GM19438 (cell line): ENCODE measurements at regions not wholly inside any gene's neighbourhood (a gene's known extent, or its start where the extent isn't known, plus 50 kb on each side); places are given as distances from the start of the nearest gene placed in this dataset.
"Not testable (repeated sequence)": the region's sequence is repeated elsewhere in the genome, so short reads cannot be mapped to it uniquely, and the experiment has no call there.

Source experiments
- ATAC-seq: cut with Tn5 transposase; IDR thresholded peaks from one replicate; pipeline ENCODE4 v1.9.1; 2021; ENCODE audit warnings: low read depth; ENCODE audit not compliant: unreplicated experiment

DNA sequence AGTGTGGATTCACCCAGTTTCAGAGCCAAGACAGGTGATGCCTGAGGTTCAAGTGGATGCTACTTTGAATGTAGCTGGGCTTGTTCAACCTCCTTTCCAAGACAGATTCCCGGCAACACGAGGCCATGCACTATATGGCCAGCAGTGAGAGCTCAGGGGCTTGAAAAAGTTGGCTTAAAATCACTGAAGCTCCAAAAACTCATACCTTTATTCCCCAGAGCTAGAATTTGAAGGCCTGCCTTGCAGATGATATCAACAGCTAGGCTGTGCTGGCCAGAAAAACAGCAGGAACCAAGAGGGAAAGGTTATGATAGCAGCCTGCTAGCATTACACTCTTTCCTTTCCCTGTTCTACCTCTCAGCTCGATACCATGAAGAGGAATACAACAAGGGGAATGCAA is 120.2 kb upstream of the DAB2 start:
- ATAC-seq, result no peak

DNA sequence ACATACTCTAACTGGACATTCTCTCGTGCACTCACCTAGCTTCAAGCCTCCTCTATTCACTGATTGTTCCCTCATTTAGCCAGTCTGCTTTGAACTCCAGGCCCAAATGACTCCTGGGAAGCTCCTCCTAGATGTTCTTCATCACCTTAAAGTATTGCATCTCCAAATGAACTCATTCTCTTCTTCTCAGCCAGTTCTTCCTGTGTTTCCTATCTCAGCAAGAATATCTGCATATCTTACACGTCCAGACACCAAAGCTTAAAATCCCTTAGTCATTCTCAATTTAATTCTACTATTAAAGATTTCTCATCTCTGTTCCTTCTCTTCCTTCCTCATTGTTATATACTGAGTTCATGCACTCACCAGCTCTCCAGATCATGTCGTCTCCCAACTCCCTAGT is 118.6 kb upstream of the DAB2 start:
- ATAC-seq, result no peak

DNA sequence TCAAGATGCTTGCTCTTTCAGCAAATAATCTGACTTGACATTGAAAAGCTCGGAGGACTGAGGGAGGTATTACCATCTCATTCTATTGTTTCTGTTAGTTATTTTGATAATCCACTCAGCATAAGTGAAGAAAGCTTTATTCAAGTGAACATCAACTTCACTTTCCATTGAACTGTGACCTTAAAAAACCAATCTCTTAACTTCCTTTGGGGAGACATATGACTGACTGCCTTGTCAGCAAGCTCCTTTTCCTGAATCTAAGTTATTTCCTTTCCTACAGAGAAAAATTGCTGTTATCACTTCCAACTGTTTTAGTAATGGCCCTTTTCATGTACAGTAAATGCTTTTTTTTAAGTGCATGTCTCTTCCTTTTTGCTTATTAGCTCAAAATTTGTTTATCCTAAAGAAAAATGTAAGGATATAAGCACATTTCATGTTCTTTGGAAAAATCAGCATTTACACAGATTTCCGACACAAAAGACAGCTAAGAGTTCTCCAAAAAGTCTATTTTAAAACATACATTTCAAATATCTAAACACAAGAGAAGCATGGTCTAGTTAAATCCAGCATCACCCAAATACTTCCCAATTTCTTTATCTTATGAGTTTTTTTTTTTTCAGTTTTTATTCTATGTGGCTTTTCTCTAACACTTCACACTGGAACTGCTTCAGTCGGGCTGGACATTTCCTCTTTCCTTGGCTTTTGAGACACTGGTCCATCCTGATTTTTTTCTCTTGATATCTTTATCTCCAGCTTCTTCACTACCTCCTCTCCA is 117.9 kb upstream of the DAB2 start:
- ATAC-seq, result no peak

DNA sequence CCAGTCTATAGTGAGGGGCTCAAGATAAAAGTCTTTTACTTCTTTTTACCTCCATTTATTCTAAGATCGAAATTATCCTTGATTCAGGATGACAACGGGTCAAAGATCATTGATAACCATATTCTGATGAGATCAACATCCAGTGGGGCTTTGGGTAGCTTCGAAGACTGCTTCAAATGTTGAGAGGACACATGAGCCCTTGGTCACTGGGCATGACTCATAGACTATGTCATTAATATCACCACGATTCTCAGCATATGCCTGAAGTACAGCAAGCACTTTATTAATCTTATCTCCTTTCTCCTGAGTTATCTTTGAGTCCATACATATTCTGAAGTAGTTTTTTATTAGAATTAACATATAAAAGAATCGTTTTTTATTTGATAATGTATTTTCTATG is 117.1 kb upstream of the DAB2 start:
- ATAC-seq, result no peak

DNA sequence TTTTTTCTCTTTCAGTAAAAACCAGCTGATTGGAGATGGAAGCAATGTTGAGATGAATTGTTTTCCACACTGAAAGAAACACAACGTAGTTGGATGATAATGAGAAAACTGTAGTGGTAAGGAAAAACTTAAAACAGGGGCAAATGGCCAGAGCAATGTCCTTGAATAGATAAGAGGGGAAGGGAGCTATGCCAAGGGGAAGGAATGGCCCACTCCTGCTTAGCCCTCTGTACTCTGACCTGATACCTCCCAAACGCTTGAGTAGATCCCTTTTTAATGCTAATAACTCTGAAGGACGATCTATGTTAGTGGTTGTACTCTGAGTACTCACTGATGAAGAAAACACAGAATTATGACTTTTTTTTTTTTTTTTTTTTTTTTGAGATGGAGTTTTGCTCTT is 114.7 kb upstream of the DAB2 start:
- no peak for ATAC-seq

DNA sequence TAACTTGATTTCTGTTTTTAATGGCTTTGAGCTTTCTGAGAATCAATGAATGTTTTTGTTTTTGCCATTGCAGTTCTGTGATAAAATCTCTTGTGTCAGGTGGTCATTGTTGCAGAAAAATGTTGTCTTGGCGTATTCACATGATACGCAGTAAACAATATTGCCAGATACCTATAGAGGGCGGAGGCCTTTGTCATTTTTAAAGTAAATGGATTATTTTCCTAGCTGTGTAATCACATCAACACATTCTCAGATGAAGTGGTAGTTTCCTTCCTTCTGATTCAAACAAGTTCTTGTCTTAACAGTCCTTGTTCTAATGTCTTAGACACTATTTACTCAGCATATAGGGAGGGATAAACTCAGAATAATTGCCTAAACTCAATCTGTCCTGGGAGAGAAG is 109.9 kb upstream of the DAB2 start:
- ATAC-seq, result no peak

DNA sequence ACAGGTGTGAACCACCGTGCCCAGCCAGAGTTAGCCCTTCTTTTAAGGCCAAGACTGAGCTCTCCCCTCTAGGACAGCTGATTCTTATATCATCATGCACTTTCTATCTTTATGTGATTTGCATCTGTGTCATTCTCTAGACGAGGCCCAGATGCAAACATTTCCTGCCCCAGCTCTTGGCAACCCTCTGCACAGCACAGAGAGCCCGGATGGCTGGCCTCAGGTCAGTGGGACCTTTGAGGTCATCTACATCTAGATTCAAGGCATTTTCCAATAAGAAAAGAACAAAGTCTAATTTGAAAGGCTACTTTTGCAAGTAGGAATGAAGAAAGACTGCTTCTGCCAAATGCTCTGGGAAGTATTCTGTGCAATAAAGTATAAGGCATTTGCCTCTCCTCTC is 109.0 kb upstream of the DAB2 start:
- ATAC-seq, result no peak

DNA sequence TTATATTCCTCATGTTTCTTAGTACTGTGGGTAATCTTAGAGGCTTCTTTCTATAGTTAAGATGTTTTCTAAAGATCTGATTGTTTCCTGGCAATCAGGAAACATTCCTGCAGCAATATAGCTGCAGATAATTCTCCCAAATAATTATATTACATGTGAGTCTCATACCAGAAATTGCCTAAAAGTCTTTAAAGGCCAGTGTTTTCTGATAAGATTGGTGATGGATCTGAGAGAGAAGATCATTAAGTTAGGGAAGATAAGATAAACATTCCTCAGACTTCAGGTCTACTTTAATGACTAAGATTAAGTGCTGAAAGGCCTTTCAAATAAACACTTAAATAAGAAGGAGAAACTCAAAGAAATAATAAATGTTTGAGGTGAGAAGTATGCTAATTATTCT is 107.7 kb upstream of the DAB2 start:
- ATAC-seq, result no peak

DNA sequence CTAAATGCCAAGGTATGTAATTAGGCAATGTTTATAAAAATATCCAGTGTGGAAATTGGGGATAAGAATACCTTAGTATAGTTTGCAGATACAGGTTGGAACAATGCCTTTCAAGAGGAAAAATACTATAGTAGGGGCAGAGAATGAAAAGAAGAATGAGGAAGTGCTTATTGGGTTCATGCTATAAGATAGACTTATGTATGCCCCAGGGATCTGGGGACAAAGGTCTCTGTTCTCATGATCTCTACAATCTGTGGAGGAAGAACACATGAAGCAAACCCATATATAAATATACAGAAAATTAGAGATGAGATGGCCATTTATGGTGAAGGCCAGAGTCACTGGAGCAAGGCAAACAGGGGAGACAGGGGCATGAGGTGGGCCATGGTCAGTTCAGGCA is 106.5 kb upstream of the DAB2 start:
- ATAC-seq, result no peak

DNA sequence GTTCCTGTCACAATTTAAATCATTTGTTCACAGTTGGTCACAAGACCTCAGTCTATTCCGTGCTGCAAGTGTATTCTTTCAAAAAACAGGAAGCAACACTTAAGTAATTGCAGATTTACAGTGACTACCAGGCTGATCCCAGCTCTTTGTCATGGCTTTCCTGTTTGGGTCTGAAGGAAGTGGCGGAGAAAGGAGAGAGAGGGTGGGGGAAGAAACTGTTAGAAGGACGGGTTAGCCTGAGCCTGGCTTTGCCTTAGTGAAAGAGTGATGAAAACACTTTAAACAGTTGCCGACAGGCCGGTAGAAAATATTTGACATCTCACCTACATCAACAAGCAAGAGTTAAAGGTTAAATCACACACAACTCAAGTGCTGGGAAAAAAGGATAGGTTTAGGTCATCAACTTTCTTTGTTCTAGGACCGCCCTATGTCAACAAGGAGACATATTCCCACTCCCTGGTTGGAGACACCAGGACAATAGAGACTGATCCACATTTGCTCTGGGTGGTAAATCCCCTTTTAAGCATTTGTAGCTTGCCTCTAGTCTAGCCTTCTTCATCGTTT is 102.2 kb upstream of the DAB2 start:
- ATAC-seq, result no peak

DNA sequence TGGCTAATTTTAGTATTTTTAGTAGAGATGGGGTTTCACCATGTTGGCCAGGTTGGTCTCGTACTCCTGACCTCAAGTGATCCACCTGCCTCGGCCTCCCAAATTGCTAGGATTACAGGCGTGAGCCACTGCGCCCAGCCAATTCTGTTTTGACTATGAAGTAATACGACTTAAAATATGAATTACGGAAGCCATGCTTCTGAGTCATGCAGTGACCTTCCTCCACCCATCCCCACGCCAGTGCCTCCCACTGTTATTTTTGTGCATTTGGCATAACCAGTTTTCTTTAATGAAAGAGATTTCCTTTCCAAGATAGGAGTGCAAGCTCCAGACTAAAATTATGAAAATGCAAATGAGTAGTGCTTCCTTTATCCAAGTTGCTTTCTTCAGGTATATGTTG is 101.0 kb upstream of the DAB2 start:
- ATAC-seq, result not testable (repeated sequence)

DNA sequence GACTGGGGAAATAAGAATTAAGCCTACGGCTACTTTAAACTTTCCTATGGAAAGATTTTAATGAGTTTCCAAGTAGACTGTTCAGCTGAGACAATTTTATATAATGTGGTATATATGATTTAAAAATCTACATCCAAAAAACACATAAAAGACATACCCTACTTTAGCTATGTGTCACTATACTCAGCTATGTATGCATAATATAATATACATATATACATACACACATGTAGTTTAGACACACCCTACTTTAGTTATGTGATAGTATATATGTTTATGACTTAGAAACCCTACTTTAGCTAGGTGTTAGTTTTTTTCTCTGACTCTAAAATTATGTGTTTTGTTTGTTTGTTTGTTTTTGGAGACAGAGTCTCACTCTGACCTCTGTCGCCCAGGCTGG is 100.5 kb upstream of the DAB2 start:
- ATAC-seq, result no peak

DNA sequence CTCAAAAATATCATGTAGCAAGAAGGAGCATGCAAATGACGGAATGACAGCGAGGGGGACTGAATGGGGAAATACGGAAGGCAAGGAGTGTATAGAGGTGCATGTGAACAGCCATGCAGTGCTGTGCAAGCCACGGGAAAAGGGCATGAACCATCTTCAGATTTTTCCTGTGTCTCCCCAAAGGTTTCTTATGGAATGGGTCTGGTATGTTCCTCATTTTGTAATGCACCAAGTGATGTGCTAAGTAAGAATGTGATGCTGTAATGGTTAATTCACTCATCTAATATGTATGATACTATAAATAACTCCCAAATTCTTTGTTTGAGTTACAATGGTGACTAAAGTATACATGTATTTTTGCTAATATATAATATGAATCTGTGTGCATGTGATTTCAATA is 99.0 kb upstream of the DAB2 start:
- no peak for ATAC-seq

DNA sequence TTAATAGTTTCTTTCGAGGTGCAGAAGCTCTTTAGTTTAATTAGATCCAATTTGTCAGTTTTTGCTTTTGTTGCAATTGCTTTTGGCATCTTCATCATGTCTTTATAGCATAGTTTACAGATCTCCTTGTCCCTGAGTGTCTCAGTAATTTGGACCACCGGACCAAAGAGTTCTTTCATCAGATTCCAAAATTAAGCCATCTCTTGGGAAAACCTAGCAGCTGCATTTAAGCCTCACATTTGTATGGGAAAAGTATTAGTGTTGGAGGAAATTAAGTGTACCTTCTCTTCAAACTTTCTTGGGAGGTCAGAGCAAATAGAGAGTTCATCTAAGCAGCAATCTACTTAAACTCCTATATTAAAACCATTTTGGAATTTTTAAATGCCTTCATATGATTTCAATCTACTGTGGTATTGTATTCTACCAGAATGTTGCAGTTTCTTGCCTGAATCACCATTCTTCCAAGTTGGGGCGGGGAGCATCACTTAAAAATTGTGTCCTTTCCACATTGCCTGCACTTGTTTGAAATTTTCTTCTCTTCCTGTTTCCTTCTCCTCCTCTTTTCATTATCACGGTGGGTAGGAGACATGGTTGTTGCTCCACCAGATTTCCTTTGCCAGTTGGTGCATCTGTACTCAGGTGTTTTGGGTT is 97.3 kb upstream of the DAB2 start:
- ATAC-seq, result no peak

DNA sequence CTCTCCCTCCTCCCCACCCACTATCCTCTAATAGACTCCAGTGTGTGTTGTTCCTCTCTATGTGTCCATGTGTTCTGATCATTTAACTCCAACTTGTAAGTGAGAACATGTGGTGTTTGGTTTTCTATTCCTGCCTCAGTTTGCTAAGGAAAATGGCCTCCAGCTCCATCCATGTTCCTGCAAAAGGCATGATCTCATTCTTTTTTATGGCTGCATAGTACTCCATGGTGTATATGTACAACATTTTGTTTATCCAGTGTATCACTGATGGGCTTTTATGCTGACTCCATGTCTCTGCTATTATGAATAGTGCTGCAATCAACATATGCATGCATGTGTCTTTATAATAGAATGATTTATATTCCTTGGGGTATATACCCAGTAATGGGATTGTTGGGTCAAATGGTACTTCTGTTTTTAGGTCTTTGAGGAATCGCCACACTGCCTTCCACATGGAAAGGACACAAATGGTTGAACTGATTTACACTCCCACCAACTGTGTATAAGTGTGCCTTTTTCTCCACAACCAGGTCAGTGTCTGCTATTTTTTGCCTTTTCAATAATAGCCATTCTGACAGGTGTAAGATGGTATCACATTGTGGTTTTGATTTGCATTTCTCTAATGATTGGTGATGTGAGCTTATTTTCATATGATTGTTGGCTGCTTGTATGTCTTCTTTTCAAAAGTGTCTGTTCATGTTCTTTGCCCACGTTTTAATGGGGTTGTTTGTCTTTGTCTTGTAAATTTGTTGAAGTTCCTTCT is 96.5 kb upstream of the DAB2 start:
- ATAC-seq, result no peak

DNA sequence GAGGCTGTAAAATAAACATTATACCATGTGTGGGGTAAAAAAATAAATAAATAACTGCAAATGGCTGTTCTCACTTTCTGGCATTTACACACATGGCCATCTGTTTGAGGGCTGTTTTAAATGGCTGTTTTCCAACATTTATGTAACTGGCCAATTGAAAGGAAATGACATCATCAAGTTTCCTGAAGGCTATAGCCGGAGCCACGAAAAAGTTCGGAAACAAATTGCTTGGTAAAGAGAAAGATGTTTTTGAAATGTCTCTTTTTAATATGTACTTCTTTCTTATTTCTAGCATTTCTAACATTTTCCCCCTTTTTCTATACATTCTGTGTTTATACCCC is 95.4 kb upstream of the DAB2 start:
- ATAC-seq, result no peak

DNA sequence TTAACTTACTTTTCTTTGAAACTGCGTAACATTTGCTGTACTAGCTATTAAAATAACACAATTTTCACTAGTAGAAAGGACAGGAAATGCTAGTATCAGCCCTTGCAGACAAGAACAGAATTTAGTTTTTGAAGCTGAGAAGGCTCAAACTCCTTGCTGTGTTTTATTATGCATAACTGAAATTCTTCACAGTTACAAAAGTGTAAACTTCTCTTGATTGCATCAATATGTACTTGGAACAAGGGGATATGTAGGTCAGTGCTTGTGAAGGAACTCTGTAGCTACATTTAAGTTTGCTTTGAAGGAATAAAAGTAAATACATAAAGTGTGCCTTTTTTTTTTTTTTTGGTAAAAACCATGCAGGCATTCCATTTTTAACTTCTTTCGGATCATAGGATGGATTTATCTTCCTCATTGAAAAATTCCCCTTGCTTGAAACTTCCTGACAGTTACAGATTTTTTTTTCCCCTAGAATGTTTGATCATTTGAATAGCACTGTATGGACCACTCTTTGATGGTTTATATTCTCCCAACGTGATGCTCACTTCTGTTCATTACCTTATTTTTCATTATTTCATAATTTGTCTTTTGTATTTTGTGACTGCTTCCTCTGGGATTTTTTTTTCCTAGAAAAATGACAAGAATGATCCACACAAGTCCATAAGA is 94.9 kb upstream of the DAB2 start:
- ATAC-seq, result no peak

DNA sequence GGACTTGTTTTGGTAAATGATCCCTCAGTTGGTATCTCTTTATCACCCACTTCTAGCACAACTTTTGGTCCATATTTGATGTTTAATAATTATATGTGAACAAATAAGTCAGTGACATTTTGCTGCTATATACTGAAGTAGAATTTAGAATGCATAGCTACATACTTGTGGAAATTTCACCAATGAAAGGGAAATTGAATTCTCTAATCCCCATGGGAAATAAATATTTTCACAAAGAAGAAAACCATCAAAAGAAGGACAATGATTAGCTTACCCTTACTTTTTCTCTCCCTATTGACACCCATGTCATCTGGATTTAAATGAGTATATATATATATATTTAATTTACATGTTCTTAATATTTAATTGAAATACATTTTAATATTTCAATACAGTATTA is 94.3 kb upstream of the DAB2 start:
- ATAC-seq, result no peak

DNA sequence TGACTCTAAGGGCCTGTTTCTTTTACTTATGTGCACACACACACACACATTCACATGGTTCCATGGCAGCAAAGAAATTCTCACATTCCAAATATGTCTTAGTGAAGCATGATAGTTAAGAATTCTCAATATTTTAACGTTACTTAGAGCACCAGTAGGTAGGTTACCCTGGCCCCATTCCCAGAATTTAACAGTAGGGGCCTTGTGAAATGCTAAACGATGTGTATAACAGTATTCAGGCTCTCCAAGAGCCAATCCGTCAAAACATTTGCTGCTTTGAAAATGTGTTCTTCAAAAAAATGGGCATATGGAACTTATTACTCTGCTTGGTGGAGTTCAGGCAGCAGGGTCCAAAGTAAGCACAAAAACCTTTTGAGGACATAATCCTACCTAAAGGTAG is 93.7 kb upstream of the DAB2 start:
- no peak for ATAC-seq

DNA sequence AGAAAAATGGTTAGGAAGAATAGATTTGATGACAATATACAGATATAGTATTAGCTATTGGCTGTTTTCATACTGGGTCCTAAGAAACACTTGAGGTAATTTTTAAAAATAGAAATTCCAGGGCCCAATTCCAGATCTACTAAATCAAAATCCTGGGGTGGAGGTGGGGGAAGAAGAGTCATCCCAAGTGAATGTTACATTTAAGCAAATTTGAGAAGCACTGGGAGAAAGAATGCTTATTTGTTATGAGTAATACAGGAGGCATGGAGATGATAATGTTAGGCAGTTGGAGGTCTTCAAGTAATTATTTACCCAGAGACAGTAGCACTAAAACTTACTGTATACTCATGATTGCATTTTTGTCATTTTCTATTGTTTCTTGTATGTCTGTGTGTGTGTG is 93.0 kb upstream of the DAB2 start:
- ATAC-seq, result no peak

DNA sequence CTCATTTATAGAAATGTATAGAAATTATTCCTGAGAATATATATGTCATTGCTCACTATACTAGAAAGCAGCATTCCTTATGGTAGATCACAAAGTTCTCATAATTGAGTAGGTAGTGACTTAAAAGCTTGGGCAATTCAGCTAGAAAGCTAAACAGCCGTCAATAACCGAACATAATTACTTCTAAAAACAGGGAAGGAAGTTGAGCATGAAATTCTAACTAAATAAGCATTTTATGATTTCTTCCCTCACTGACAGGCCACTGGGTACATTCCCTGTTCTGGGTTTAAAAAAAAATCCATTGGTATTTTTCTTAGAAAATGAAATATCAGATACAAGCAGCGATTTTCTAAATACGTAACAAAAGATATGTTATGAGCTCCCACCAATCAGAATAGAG is 91.1 kb upstream of the DAB2 start:
- no peak for ATAC-seq
